ENCODE measurements at regions not wholly inside any gene's neighbourhood (a gene's known extent, or its start where the extent isn't known, plus 50 kb on each side); places are given as distances from the start of the nearest gene placed in this dataset.

- H3K27me3 ChIP-seq (ENCODE audit: control insufficient read depth, insufficient read depth): no peaks in the 10 kb centered on the region
- no peak for ATAC-seq
- no peak for DNase-seq
- WGBS: 91% methylated on average over 14 of the region's 14 CpGs
- no peaks in the 10 kb centered on the region for H3K4me1 ChIP-seq (ENCODE audit: control insufficient read depth, insufficient read depth, low read length)
- no peaks in the 10 kb centered on the region for H3K9me3 ChIP-seq (ENCODE audit: control insufficient read depth, low read length)
- no peak overlapping the region for H3K27ac ChIP-seq (ENCODE audit: low read length)
- intact Hi-C loops (cut with DNase I): no loop called here
- H3K4me3 ChIP-seq (ENCODE audit: low read length): no peak overlapping the region
Observed at GRCh38 chr10:128466831-128467371, 340.7 kb upstream of the MKI67 start.

- 82% methylated on average over 7 of the region's 7 CpGs for WGBS
- intact Hi-C loops (cut with DNase I): no loop called here
- Histone ChIP-seq H3K4me1 (ENCODE audit: control insufficient read depth, insufficient read depth, low read length) (no peaks in the 10 kb centered on the region), H3K4me3 (ENCODE audit: low read length) (no peak overlapping the region), H3K27ac (ENCODE audit: low read length) (no peak overlapping the region), H3K9me3 (ENCODE audit: control insufficient read depth, low read length) (no peaks in the 10 kb centered on the region), H3K27me3 (ENCODE audit: control insufficient read depth, insufficient read depth) (no peaks in the 10 kb centered on the region)
- ATAC-seq: no peak
- no peak for DNase-seq
Observed at GRCh38 chr10:128468462-128468861, 342.2 kb upstream of the MKI67 start.

GRCh38 chr10:128469515-128469914, 343.3 kb upstream of the MKI67 start:
- no peak for ATAC-seq
- H3K4me3 ChIP-seq (ENCODE audit: low read length): no peak overlapping the region
- 62% methylated on average over 9 of the region's 9 CpGs for WGBS
- intact Hi-C loops (cut with DNase I): no loop called here
- no peak overlapping the region for H3K27ac ChIP-seq (ENCODE audit: low read length)
- no peak for DNase-seq
- H3K4me1 ChIP-seq (ENCODE audit: control insufficient read depth, insufficient read depth, low read length): no peaks in the 10 kb centered on the region
- no peaks in the 10 kb centered on the region for H3K9me3 ChIP-seq (ENCODE audit: control insufficient read depth, low read length)
- H3K27me3 ChIP-seq (ENCODE audit: control insufficient read depth, insufficient read depth): no peaks in the 10 kb centered on the region

GRCh38 chr10:128470321-128470965, 344.2 kb upstream of the MKI67 start:
- no peaks in the 10 kb centered on the region for H3K27me3 ChIP-seq (ENCODE audit: control insufficient read depth, insufficient read depth)
- WGBS: 75% methylated on average over 34 of the region's 34 CpGs

GRCh38 chr10:128471151-128471550, 344.9 kb upstream of the MKI67 start:
- WGBS: 79% methylated on average over 12 of the region's 12 CpGs
- no peak for DNase-seq
- intact Hi-C loops (cut with DNase I): no loop called here
- Histone ChIP-seq H3K27ac (ENCODE audit: low read length) (no peak overlapping the region), H3K9me3 (ENCODE audit: control insufficient read depth, low read length) (no peaks in the 10 kb centered on the region), H3K4me3 (ENCODE audit: low read length) (no peak overlapping the region), H3K4me1 (ENCODE audit: control insufficient read depth, insufficient read depth, low read length) (no peaks in the 10 kb centered on the region), H3K27me3 (ENCODE audit: control insufficient read depth, insufficient read depth) (no peaks in the 10 kb centered on the region)
- ATAC-seq: no peak

More at GRCh38 chr10:128470321-128470965, 344.2 kb upstream of the MKI67 start:
- DNase-seq: no peak
- Histone ChIP-seq H3K4me3 (ENCODE audit: low read length) (no peak overlapping the region), H3K4me1 (ENCODE audit: control insufficient read depth, insufficient read depth, low read length) (no peaks in the 10 kb centered on the region), H3K27ac (ENCODE audit: low read length) (no peak overlapping the region), H3K9me3 (ENCODE audit: control insufficient read depth, low read length) (no peaks in the 10 kb centered on the region)
- ATAC-seq: no peak
- intact Hi-C loops (cut with DNase I): no loop called here

- Histone ChIP-seq H3K9me3 (ENCODE audit: control insufficient read depth, low read length) (no peaks in the 10 kb centered on the region), H3K27me3 (ENCODE audit: control insufficient read depth, insufficient read depth) (no peaks in the 10 kb centered on the region), H3K4me3 (ENCODE audit: low read length) (no peak overlapping the region), H3K4me1 (ENCODE audit: control insufficient read depth, insufficient read depth, low read length) (no peaks in the 10 kb centered on the region), H3K27ac (ENCODE audit: low read length) (no peak overlapping the region)
- 86% methylated on average over 11 of the region's 11 CpGs for WGBS
- intact Hi-C loops (cut with DNase I): no loop called here
- ATAC-seq: no peak
- no peak for DNase-seq
Observed at GRCh38 chr10:128472196-128472595, 346.0 kb upstream of the MKI67 start.

- ATAC-seq (no peak), DNase-seq (no peak)
- 79% methylated on average over 11 of the region's 11 CpGs for WGBS
- Histone ChIP-seq H3K9me3 (ENCODE audit: control insufficient read depth, low read length) (no peaks in the 10 kb centered on the region), H3K4me1 (ENCODE audit: control insufficient read depth, insufficient read depth, low read length) (no peaks in the 10 kb centered on the region), H3K27ac (ENCODE audit: low read length) (no peak overlapping the region), H3K4me3 (ENCODE audit: low read length) (no peak overlapping the region), H3K27me3 (ENCODE audit: control insufficient read depth, insufficient read depth) (no peaks in the 10 kb centered on the region)
- intact Hi-C loops (cut with DNase I): no loop called here
Observed at GRCh38 chr10:128473396-128473795, 347.2 kb upstream of the MKI67 start.

GRCh38 chr10:128473911-128474310, 347.7 kb upstream of the MKI67 start:
- Histone ChIP-seq H3K4me3 (ENCODE audit: low read length) (no peak overlapping the region), H3K27ac (ENCODE audit: low read length) (no peak overlapping the region), H3K4me1 (ENCODE audit: control insufficient read depth, insufficient read depth, low read length) (no peaks in the 10 kb centered on the region), H3K27me3 (ENCODE audit: control insufficient read depth, insufficient read depth) (no peaks in the 10 kb centered on the region), H3K9me3 (ENCODE audit: control insufficient read depth, low read length) (no peaks in the 10 kb centered on the region)
- 84% methylated on average over 8 of the region's 8 CpGs for WGBS
- DNase-seq (no peak), ATAC-seq (no peak)
- intact Hi-C loops (cut with DNase I): no loop called here

GRCh38 chr10:128474571-128474970, 348.3 kb upstream of the MKI67 start:
- no peak for ATAC-seq
- no peak for DNase-seq
- Histone ChIP-seq H3K9me3 (ENCODE audit: control insufficient read depth, low read length) (no peaks in the 10 kb centered on the region), H3K27me3 (ENCODE audit: control insufficient read depth, insufficient read depth) (no peaks in the 10 kb centered on the region), H3K4me3 (ENCODE audit: low read length) (no peak overlapping the region), H3K4me1 (ENCODE audit: control insufficient read depth, insufficient read depth, low read length) (no peaks in the 10 kb centered on the region), H3K27ac (ENCODE audit: low read length) (no peak overlapping the region)
- intact Hi-C loops (cut with DNase I): no loop called here
- 74% methylated on average over 6 of the region's 6 CpGs for WGBS

- no peaks in the 10 kb centered on the region for H3K4me1 ChIP-seq (ENCODE audit: control insufficient read depth, insufficient read depth, low read length)
- H3K27ac ChIP-seq (ENCODE audit: low read length): no peak overlapping the region
- no peak overlapping the region for H3K4me3 ChIP-seq (ENCODE audit: low read length)
- WGBS: 89% methylated on average over 24 of the region's 24 CpGs
- no peaks in the 10 kb centered on the region for H3K9me3 ChIP-seq (ENCODE audit: control insufficient read depth, low read length)
- DNase-seq: no peak
- no peak for ATAC-seq
- intact Hi-C loops (cut with DNase I): no loop called here
- no peaks in the 10 kb centered on the region for H3K27me3 ChIP-seq (ENCODE audit: control insufficient read depth, insufficient read depth)
Observed at GRCh38 chr10:128475686-128476367, 349.6 kb upstream of the MKI67 start.

GRCh38 chr10:128476368-128476725, 350.1 kb upstream of the MKI67 start:
- Histone ChIP-seq H3K27ac (ENCODE audit: low read length) (no peak overlapping the region), H3K4me1 (ENCODE audit: control insufficient read depth, insufficient read depth, low read length) (no peaks in the 10 kb centered on the region), H3K27me3 (ENCODE audit: control insufficient read depth, insufficient read depth) (no peaks in the 10 kb centered on the region), H3K9me3 (ENCODE audit: control insufficient read depth, low read length) (no peaks in the 10 kb centered on the region), H3K4me3 (ENCODE audit: low read length) (no peak overlapping the region)
- no peak for DNase-seq
- no peak for ATAC-seq
- intact Hi-C loops (cut with DNase I): no loop called here
- WGBS: 79% methylated on average over 7 of the region's 7 CpGs
